ENCODE measurements at regions not wholly inside any gene's neighbourhood (a gene's known extent, or its start where the extent isn't known, plus 50 kb on each side); places are given as distances from the start of the nearest gene placed in this dataset.

DNA sequence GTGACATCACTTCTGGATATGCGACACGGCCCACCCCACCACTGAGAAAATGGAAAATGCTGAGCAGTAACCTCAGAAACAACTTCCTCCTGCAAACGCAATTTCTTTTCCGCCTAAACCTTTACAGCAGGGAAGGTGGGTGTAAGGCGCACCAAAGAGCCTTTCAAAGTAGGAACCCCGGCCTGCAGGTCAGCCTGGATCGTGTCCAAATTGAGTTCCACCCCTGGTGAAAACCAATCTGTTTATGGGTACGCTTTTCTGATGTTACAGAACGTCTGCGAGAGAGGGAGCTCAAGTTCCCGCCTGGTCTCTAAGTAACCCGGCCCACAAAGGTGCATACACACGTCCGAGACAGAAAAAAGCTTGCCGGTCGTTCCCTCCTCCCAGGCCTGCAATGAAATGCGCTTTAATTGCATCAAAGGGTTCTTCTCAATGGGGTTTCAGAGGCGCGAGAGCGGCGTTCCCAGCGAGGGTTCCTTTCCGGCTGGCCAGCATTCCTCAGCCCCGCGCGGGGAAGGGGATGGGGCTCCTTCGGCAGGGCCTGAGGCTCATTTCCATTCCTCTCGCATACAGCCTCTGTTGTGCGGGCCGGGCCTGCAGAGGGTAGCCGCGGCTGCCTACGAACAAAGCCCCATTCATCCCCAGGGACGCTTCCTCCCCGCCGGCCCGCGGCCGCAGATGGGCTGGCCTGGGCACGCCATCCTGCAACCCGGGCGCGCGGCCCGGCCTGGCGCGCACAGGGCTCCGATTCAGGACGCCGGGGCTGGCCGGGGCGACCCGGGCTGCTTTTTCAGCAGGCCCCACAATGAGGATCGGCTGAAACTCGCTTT, 138.1 kb downstream of the TMCO5A start (continued):
- TF ChIP-seq, protein P1, sequence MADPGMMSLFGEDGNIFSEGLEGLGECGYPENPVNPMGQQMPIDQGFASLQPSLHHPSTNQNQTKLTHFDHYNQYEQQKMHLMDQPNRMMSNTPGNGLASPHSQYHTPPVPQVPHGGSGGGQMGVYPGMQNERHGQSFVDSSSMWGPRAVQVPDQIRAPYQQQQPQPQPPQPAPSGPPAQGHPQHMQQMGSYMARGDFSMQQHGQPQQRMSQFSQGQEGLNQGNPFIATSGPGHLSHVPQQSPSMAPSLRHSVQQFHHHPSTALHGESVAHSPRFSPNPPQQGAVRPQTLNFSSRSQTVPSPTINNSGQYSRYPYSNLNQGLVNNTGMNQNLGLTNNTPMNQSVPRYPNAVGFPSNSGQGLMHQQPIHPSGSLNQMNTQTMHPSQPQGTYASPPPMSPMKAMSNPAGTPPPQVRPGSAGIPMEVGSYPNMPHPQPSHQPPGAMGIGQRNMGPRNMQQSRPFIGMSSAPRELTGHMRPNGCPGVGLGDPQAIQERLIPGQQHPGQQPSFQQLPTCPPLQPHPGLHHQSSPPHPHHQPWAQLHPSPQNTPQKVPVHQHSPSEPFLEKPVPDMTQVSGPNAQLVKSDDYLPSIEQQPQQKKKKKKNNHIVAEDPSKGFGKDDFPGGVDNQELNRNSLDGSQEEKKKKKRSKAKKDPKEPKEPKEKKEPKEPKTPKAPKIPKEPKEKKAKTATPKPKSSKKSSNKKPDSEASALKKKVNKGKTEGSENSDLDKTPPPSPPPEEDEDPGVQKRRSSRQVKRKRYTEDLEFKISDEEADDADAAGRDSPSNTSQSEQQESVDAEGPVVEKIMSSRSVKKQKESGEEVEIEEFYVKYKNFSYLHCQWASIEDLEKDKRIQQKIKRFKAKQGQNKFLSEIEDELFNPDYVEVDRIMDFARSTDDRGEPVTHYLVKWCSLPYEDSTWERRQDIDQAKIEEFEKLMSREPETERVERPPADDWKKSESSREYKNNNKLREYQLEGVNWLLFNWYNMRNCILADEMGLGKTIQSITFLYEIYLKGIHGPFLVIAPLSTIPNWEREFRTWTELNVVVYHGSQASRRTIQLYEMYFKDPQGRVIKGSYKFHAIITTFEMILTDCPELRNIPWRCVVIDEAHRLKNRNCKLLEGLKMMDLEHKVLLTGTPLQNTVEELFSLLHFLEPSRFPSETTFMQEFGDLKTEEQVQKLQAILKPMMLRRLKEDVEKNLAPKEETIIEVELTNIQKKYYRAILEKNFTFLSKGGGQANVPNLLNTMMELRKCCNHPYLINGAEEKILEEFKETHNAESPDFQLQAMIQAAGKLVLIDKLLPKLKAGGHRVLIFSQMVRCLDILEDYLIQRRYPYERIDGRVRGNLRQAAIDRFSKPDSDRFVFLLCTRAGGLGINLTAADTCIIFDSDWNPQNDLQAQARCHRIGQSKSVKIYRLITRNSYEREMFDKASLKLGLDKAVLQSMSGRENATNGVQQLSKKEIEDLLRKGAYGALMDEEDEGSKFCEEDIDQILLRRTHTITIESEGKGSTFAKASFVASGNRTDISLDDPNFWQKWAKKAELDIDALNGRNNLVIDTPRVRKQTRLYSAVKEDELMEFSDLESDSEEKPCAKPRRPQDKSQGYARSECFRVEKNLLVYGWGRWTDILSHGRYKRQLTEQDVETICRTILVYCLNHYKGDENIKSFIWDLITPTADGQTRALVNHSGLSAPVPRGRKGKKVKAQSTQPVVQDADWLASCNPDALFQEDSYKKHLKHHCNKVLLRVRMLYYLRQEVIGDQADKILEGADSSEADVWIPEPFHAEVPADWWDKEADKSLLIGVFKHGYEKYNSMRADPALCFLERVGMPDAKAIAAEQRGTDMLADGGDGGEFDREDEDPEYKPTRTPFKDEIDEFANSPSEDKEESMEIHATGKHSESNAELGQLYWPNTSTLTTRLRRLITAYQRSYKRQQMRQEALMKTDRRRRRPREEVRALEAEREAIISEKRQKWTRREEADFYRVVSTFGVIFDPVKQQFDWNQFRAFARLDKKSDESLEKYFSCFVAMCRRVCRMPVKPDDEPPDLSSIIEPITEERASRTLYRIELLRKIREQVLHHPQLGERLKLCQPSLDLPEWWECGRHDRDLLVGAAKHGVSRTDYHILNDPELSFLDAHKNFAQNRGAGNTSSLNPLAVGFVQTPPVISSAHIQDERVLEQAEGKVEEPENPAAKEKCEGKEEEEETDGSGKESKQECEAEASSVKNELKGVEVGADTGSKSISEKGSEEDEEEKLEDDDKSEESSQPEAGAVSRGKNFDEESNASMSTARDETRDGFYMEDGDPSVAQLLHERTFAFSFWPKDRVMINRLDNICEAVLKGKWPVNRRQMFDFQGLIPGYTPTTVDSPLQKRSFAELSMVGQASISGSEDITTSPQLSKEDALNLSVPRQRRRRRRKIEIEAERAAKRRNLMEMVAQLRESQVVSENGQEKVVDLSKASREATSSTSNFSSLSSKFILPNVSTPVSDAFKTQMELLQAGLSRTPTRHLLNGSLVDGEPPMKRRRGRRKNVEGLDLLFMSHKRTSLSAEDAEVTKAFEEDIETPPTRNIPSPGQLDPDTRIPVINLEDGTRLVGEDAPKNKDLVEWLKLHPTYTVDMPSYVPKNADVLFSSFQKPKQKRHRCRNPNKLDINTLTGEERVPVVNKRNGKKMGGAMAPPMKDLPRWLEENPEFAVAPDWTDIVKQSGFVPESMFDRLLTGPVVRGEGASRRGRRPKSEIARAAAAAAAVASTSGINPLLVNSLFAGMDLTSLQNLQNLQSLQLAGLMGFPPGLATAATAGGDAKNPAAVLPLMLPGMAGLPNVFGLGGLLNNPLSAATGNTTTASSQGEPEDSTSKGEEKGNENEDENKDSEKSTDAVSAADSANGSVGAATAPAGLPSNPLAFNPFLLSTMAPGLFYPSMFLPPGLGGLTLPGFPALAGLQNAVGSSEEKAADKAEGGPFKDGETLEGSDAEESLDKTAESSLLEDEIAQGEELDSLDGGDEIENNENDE (IDR thresholded peaks at IDR 0.05; ENCODE audit: insufficient replicate concordance, low read length) = peak; percentile 34
- TF ChIP-seq RBBP5 (IDR thresholded peaks at IDR 0.05; ENCODE audit: borderline replicate concordance, low read depth, low read length) (peak; percentile 44), EZH2 (IDR thresholded peaks at IDR 0.05; ENCODE audit: low read depth, low read length, severe bottlenecking) (no peak), BRCA1 (IDR thresholded peaks at IDR 0.05; ENCODE audit: low read depth, low read length) (no peak), TAF7 (optimal IDR thresholded peaks at IDR 0.05; ENCODE audit: borderline replicate concordance, low read depth, low read length) (no peak), RAD21 (IDR thresholded peaks at IDR 0.05 in 1 of 2, conservative IDR thresholded peaks at IDR 0.05 in 1 of 2; ENCODE audit: low read depth in 2 of 2, low read length in 2 of 2) (peak in 1 of 2 experiments; percentile 35), RNF2 (IDR thresholded peaks at IDR 0.05; ENCODE audit: borderline replicate concordance, low read depth, low read length, missing control alignments, poor library complexity, severe bottlenecking) (no peak), TBP (IDR thresholded peaks at IDR 0.05; ENCODE audit: low read depth, low read length) (peak; percentile 82), CREB1 (IDR thresholded peaks at IDR 0.05) (peak; percentile 45; the same call in 1 of the 2 replicates)
